GM19463 (cell line): ENCODE measurements at regions not wholly inside any gene's neighbourhood (a gene's known extent, or its start where the extent isn't known, plus 50 kb on each side); places are given as distances from the start of the nearest gene placed in this dataset.
A peak's percentile ranks its signal among the peaks of the same experiment; 100 is the strongest.

Experiments used
- ATAC-seq: cut with Tn5 transposase; IDR thresholded peaks from one replicate; pipeline ENCODE4 v1.9.1; 2021; ENCODE audit warnings: mild to moderate bottlenecking, moderate library complexity; ENCODE audit not compliant: unreplicated experiment

GRCh38 chr1:172753964-172754363 lies 95.1 kb downstream of the FASLG start:
- no peak for ATAC-seq

- ATAC-seq, result no peak
These were observed 95.7 kb downstream of the FASLG start for GRCh38 chr1:172754609-172755008.

GRCh38 chr1:172755099-172755498 lies 96.2 kb downstream of the FASLG start:
- ATAC-seq, result no peak

GRCh38 chr1:172756024-172756423 lies 97.1 kb downstream of the FASLG start:
- ATAC-seq, result no peak

GRCh38 chr1:172758259-172758658 lies 99.4 kb downstream of the FASLG start:
- ATAC-seq, result no peak

- ATAC-seq, result no peak
These were observed 101.2 kb downstream of the FASLG start for GRCh38 chr1:172760121-172760520.

GRCh38 chr1:172761581-172762486 lies 102.9 kb downstream of the FASLG start:
- no peak for ATAC-seq

- no peak for ATAC-seq
These were observed 104.2 kb downstream of the FASLG start for GRCh38 chr1:172763057-172763456.

- ATAC-seq, result no peak
These were observed 105.5 kb downstream of the FASLG start for GRCh38 chr1:172764378-172764777.

GRCh38 chr1:172766462-172766861 lies 107.6 kb downstream of the FASLG start:
- no peak for ATAC-seq

- ATAC-seq, result no peak
These were observed 111.2 kb downstream of the FASLG start for GRCh38 chr1:172770071-172770470.

- no peak for ATAC-seq
These were observed 115.7 kb downstream of the FASLG start for GRCh38 chr1:172774561-172774960.

GRCh38 chr1:172775606-172776005 lies 116.7 kb downstream of the FASLG start:
- ATAC-seq, result no peak

- no peak for ATAC-seq
These were observed 117.2 kb downstream of the FASLG start for GRCh38 chr1:172776071-172776470.

- no peak for ATAC-seq
These were observed 118.9 kb downstream of the FASLG start for GRCh38 chr1:172777767-172778166.

- ATAC-seq, result peak; percentile 46
These were observed 119.9 kb downstream of the FASLG start for GRCh38 chr1:172778456-172779455.

GRCh38 chr1:172779491-172779890 lies 120.6 kb downstream of the FASLG start:
- no peak for ATAC-seq

GRCh38 chr1:172781513-172782140 lies 122.7 kb downstream of the FASLG start:
- ATAC-seq, result peak; percentile 77

GRCh38 chr1:172789840-172790239 lies 130.9 kb downstream of the FASLG start:
- ATAC-seq, result no peak

- no peak for ATAC-seq
These were observed 131.3 kb downstream of the FASLG start for GRCh38 chr1:172790245-172790644.

- no peak for ATAC-seq
These were observed 134.9 kb downstream of the FASLG start for GRCh38 chr1:172793823-172794222.
